Fibroblast of lung (primary cell): ENCODE measurements at regions not wholly inside any gene's neighbourhood (a gene's known extent, or its start where the extent isn't known, plus 50 kb on each side); places are given as distances from the start of the nearest gene placed in this dataset.

ENCODE experiments used
- DNase-seq, 2 donors: peaks; one replicate each; pipeline versions ENCODE4 v3.0.0 to v3.0.0-alpha.2; 2010; ENCODE audit warnings: low read depth in 2 of 2
- H2AFZ ChIP-seq: 2 replicates; pipeline ENCODE4 v1.5.1; 2012; ENCODE audit warnings: low read length, control low read depth, inconsistent platforms
- H3K27ac ChIP-seq: 2 replicates; pipeline ENCODE4 v1.5.1; 2011; ENCODE audit warnings: low read length, control low read depth; ENCODE audit not compliant: insufficient read depth
- H3K27me3 ChIP-seq: 2 replicates; pipeline ENCODE4 v1.5.1; 2011; ENCODE audit warnings: mild to moderate bottlenecking, low read length; ENCODE audit not compliant: control insufficient read depth, insufficient read depth
- H3K36me3 ChIP-seq: 2 replicates; pipeline ENCODE4 v1.5.1; 2011; ENCODE audit warnings: low read length; ENCODE audit not compliant: control insufficient read depth, insufficient read depth
- H3K4me1 ChIP-seq: 2 replicates; pipeline ENCODE4 v1.5.1; 2011; ENCODE audit warnings: low read length; ENCODE audit not compliant: control insufficient read depth, insufficient read depth; ENCODE audit errors: extremely low read depth
- H3K4me2 ChIP-seq: 2 replicates; pipeline ENCODE4 v1.5.1; 2011; ENCODE audit warnings: low read length, control low read depth; ENCODE audit not compliant: insufficient read depth; ENCODE audit errors: extremely low read depth
- H3K4me3 ChIP-seq, 4 experiments: fragments of 200-600 bp in 1 of 4; sonication (generic) in 1 of 4; replicated peaks in 1 of 4; 2 replicates each; pipeline ENCODE4 v1.5.1; 2011 to 2016; ENCODE audit warnings: low read length in 4 of 4, low read depth in 3 of 4, mild to moderate bottlenecking in 3 of 4, control low read depth in 2 of 4, inconsistent platforms in 1 of 4, mixed read lengths in 1 of 4; ENCODE audit not compliant: insufficient read depth in 1 of 4; ENCODE audit errors: control extremely low read depth in 1 of 4
- H3K79me2 ChIP-seq: 2 replicates; pipeline ENCODE4 v1.5.1; 2012; ENCODE audit warnings: mild to moderate bottlenecking, low read length, inconsistent platforms; ENCODE audit not compliant: control insufficient read depth, insufficient read depth
- H3K9ac ChIP-seq: 2 replicates; pipeline ENCODE4 v1.5.1; 2011; ENCODE audit warnings: mild to moderate bottlenecking, low read length, control low read depth; ENCODE audit not compliant: insufficient read depth
- H3K9me3 ChIP-seq: 2 replicates; pipeline ENCODE4 v1.5.1; 2012; ENCODE audit warnings: low read depth, low read length; ENCODE audit not compliant: control insufficient read depth, insufficient read depth
- H4K20me1 ChIP-seq: 2 replicates; pipeline ENCODE4 v1.5.1; 2011; ENCODE audit warnings: low read length; ENCODE audit not compliant: control insufficient read depth, insufficient read depth; ENCODE audit errors: extremely low read depth
- CTCF ChIP-seq, 2 donors: IDR thresholded peaks in 1 of 2; conservative IDR thresholded peaks in 1 of 2; 1 replicate in 1 of 2; 2 replicates in 1 of 2; pipeline ENCODE4 v1.5.1; 2011 to 2012; ENCODE audit warnings: low read length in 2 of 2, control low read depth in 1 of 2, inconsistent platforms in 1 of 2, low read depth in 1 of 2, mild to moderate bottlenecking in 1 of 2
- EZH2 ChIP-seq: IDR thresholded peaks from 2 replicates; pipeline ENCODE4 v1.5.1; 2012; ENCODE audit warnings: low read length, control low read depth, mild to moderate bottlenecking; ENCODE audit errors: missing control alignments

- Histone ChIP-seq H3K4me1 (no peaks in the 10 kb centered on the region), H3K79me2 (no peaks in the 10 kb centered on the region), H3K27me3 (no peaks in the 10 kb centered on the region), H3K36me3 (no peaks in the 10 kb centered on the region), H2AFZ (no peak overlapping the region), H3K9ac (no peak overlapping the region), H3K4me2 (no peak overlapping the region), H3K4me3 (no peak overlapping the region), H4K20me1 (no peaks in the 10 kb centered on the region), H3K27ac (no peak overlapping the region), H3K9me3 (no peaks in the 10 kb centered on the region)
- no peak for TF ChIP-seq EZH2
- TF ChIP-seq CTCF (conservative IDR thresholded peaks at IDR 0.05 in 1 of 2, IDR thresholded peaks at IDR 0.05 in 1 of 2; ENCODE audit: low read depth in 1 of 2, low read length in 2 of 2), result no peak
- DNase-seq, result no peak
Measured at GRCh38 chr1:213533125-213533524, 454.6 kb upstream of the PROX1 start.

GRCh38 chr1:213535679-213536078 lies 452.1 kb upstream of the PROX1 start:
- Histone ChIP-seq H3K27me3 (no peaks in the 10 kb centered on the region), H2AFZ (no peak overlapping the region), H3K4me3 (no peak overlapping the region), H3K36me3 (no peaks in the 10 kb centered on the region), H4K20me1 (no peaks in the 10 kb centered on the region), H3K79me2 (no peaks in the 10 kb centered on the region), H3K4me2 (no peak overlapping the region), H3K27ac (no peak overlapping the region), H3K9me3 (no peaks in the 10 kb centered on the region), H3K4me1 (no peaks in the 10 kb centered on the region), H3K9ac (no peak overlapping the region)
- no peak for TF ChIP-seq EZH2
- no peak for TF ChIP-seq CTCF (conservative IDR thresholded peaks at IDR 0.05 in 1 of 2, IDR thresholded peaks at IDR 0.05 in 1 of 2; ENCODE audit: low read depth in 1 of 2, low read length in 2 of 2)
- no peak for DNase-seq

DNA sequence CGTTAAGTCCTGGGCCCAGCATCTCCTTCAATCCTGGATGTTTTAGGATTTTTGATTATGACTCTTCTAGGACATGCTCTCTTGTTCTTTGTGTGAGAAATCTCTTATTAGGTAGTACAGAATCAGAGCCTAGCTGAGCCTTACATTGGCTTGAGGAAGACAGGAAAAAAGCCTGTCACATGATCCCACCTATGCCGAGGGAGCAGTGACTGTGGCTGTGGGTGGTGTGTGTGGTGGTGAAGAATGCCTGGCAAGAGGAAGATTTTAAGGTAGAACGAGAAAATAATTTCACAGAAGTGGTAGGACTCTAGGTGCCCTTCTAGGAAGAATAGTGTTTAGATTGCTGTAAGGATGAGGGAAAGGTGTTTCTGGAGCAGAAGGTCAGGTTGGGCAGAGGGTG lies 449.5 kb upstream of the PROX1 start:
- no peaks in the 10 kb centered on the region for H3K27me3 ChIP-seq
- no peak overlapping the region for H3K4me3 ChIP-seq
- DNase-seq, result no peak
- no peaks in the 10 kb centered on the region for H3K4me1 ChIP-seq
- H3K27ac ChIP-seq, result no peak overlapping the region
- no peak overlapping the region for H2AFZ ChIP-seq
- H3K9ac ChIP-seq, result no peak overlapping the region
- TF ChIP-seq CTCF (conservative IDR thresholded peaks at IDR 0.05 in 1 of 2, IDR thresholded peaks at IDR 0.05 in 1 of 2; ENCODE audit: low read depth in 1 of 2, low read length in 2 of 2) (no peak), EZH2 (no peak)
- H3K9me3 ChIP-seq, result no peaks in the 10 kb centered on the region
- no peak overlapping the region for H3K4me2 ChIP-seq
- H3K36me3 ChIP-seq, result no peaks in the 10 kb centered on the region
- no peaks in the 10 kb centered on the region for H4K20me1 ChIP-seq
- no peaks in the 10 kb centered on the region for H3K79me2 ChIP-seq
